Heart left ventricle (tissue), 16 donors: ENCODE measurements at regions not wholly inside any gene's neighbourhood (a gene's known extent, or its start where the extent isn't known, plus 50 kb on each side); places are given as distances from the start of the nearest gene placed in this dataset.
"Not testable (repeated sequence)": the region's sequence is repeated elsewhere in the genome, so short reads cannot be mapped to it uniquely, and the experiment has no call there.

Experiments used
- ATAC-seq, 4 donors: fragments of 200-7000 bp; cut with Tn5 transposase; one replicate each; pipeline ENCODE4 v1.9.1; 2020 to 2022; ENCODE audit warnings: moderate library complexity in 4 of 4, mild to moderate bottlenecking in 3 of 4, moderate number of reproducible peaks in 1 of 4
- DNase-seq, 5 donors: peaks; one replicate each; pipeline ENCODE4 v3.0.0-alpha.2; 2020
- H3K27ac ChIP-seq, 12 donors: fragments of 200-600 bp; sonication (generic) in 4 of 12; one replicate each; pipeline versions ENCODE4 v1.5.0 to v1.8.0; 2016 to 2022; ENCODE audit warnings: mild to moderate bottlenecking in 2 of 12
- H3K27me3 ChIP-seq, 9 donors: fragments of 200-600 bp; sonication (generic) in 2 of 9; one replicate each; pipeline versions ENCODE4 v1.5.1 to v1.8.0; 2016 to 2022; ENCODE audit warnings: mild to moderate bottlenecking in 3 of 9
- H3K36me3 ChIP-seq, 9 donors: fragments of 200-600 bp; sonication (generic) in 2 of 9; one replicate each; pipeline versions ENCODE4 v1.5.0 to v1.8.0; 2018 to 2022; ENCODE audit warnings: mild to moderate bottlenecking in 2 of 9
- H3K4me1 ChIP-seq, 12 donors: fragments of 200-600 bp; sonication (generic) in 4 of 12; one replicate each; pipeline versions ENCODE4 v1.5.0 to v1.8.0; 2016 to 2022; ENCODE audit warnings: mild to moderate bottlenecking in 3 of 12
- H3K4me3 ChIP-seq, 12 donors: fragments of 200-600 bp; sonication (generic) in 4 of 12; one replicate each; pipeline versions ENCODE4 v1.5.0 to v1.8.0; 2017 to 2022; ENCODE audit warnings: mild to moderate bottlenecking in 9 of 12, moderate library complexity in 4 of 12
- H3K9me3 ChIP-seq, 12 donors: fragments of 200-600 bp; sonication (generic) in 4 of 12; one replicate each; pipeline versions ENCODE4 v1.5.0 to v1.8.0; 2016 to 2022; ENCODE audit warnings: mild to moderate bottlenecking in 1 of 12
- POLR2A ChIP-seq, 2 donors: fragments of 450-650 bp; IDR thresholded peaks; one replicate each; pipeline ENCODE4 v1.6.1; 2017; ENCODE audit warnings: antibody characterized with exemption in 2 of 2, mild to moderate bottlenecking in 2 of 2, moderate library complexity in 2 of 2
- WGBS, 4 donors: extraction: QIAGEN DNeasy Blood & Tissue Kit in 2 of 4; methylation state at CpG; one replicate each; pipeline versions ENCODE4 v1.1.5 to v1.1.7; 2013 to 2018; 5-methylcytosine and 5-hydroxymethylcytosine counted together
- intact Hi-C, 10 donors: fragments of 100-400 bp; cut with DNase I; formaldehyde crosslinking; loops; one replicate each; pipeline versions ENCODE4 v1.11.1 to v1.14.2; 2022
- TF ChIP-seq, protein P1 (sequence below), 12 donors: fragments of 200-600 bp; sonication (generic) in 4 of 12; IDR thresholded peaks; one replicate each; pipeline versions ENCODE4 v1.5.0 to v1.8.0; 2018 to 2022; ENCODE audit warnings: antibody characterized with exemption in 12 of 12, mild to moderate bottlenecking in 5 of 12
- donor health status: ischemic (EF 13 %, LVEDD 7.1; RV severe dilation, severe dysfunction).
- donor health status: healthy with polysubstance abuse.
- donor health status: DM: no; HTN: yes; CAD: no.
- donor health status: DM: no; HTN: no; CAD: no.
- donor health status: ischemic (EF 25% LVEDD 6.9; RV normal size, moderate dysfunction).
- donor health status: ischemic (EF 25% LVEDD 5.7; RV mildly dilated, moderate dysfunction).
- donor health status: healthy.
- donor health status: DM: yes; HTN: yes; CAD: no.
- donor health status: ischemic (EF 35%, LVEDD 5.7; RV mildly dilated, moderate dysfunction).
- donor health status: nonischemic (EF 11% LVEDD 7.7; RV severe dilation, severe dysfunction).
- donor health status: DM: yes; HTN: yes; CAD: no.
- donor health status: PGD.
- donor health status: ischemic (EF 29% LVEDD 5.4; RV normal size, mild dysfunction).
- donor health status: nonischemic (EF 23%, LVEDD 6.1; RV moderate dilation, normal function).

DNA sequence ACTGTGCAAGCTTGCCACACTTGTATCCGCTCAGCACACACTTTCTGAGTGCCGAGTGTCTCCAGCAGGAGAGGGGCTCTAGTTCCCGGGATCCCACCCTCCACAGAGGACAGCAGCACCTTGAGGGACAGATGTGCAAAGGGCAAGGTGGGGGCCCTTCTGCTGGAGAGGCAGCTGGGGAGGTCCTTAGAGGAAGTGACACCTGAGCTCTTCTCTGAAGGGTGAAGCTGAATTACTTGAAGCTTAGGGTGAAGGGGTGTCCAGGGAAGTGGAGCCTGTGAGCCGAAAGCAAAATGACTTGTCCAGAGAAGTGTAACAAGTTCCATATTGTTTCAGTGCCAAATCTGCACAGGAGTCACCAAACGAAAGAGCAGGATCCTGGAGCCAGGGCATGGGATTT, 136.3 kb upstream of the DUSP22 start:
- intact Hi-C loops: no loop called here
- 69 to 76% (median 73%) methylated on average over 5 of the region's 5 CpGs for WGBS, 4 donors
- TF ChIP-seq POLR2A (IDR thresholded peaks at IDR 0.05): no peak
- TF ChIP-seq, protein P1, sequence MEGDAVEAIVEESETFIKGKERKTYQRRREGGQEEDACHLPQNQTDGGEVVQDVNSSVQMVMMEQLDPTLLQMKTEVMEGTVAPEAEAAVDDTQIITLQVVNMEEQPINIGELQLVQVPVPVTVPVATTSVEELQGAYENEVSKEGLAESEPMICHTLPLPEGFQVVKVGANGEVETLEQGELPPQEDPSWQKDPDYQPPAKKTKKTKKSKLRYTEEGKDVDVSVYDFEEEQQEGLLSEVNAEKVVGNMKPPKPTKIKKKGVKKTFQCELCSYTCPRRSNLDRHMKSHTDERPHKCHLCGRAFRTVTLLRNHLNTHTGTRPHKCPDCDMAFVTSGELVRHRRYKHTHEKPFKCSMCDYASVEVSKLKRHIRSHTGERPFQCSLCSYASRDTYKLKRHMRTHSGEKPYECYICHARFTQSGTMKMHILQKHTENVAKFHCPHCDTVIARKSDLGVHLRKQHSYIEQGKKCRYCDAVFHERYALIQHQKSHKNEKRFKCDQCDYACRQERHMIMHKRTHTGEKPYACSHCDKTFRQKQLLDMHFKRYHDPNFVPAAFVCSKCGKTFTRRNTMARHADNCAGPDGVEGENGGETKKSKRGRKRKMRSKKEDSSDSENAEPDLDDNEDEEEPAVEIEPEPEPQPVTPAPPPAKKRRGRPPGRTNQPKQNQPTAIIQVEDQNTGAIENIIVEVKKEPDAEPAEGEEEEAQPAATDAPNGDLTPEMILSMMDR (IDR thresholded peaks at IDR 0.05): no peak
- Histone ChIP-seq H3K4me3 (no peak overlapping the region), H3K27me3 (peaks cover 0 to 73% (median 5%) of the 10 kb centered on the region in 9 donors), H3K27ac (no peak overlapping the region), H3K36me3 (no peaks in the 10 kb centered on the region), H3K4me1 (no peaks in the 10 kb centered on the region), H3K9me3 (no peaks in the 10 kb centered on the region)
- DNase-seq: no peak
- ATAC-seq: no peak

DNA sequence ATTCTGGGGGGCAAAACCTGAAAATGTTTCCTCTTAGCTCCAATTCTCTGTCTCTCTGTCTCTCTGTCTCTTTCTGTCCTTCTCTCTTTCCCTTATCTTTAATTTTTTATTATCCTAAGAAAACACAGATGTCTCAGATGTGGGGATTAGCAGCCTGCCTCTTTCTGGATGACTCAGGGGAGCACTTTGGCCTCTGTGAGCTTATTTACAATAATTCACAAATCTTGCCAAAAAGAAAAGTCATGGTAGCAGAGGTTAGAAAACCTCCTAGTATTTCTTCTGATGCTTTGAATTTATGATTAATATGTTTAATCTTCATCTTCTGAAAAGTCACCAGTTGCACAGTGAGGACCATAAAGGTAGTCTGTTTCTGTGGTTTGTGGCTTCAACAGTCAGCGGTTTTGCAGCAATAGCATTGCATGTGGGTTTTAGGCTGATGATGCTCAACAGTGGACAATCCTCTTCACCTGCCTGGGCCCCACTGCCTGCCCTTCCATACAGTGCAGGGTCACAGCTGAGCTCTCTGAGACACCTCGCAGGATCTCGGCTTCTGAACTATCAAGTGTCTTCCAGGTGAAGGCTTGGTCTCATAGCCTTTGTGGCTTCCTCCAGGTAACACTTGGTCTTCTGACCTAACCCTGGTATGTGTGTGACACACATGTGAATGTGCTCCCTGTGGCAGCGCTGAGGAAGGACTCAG, 135.7 kb upstream of the DUSP22 start:
- H3K27ac ChIP-seq, intact Hi-C loops, H3K36me3 ChIP-seq, H3K4me1 ChIP-seq, H3K4me3 ChIP-seq, ATAC-seq, H3K9me3 ChIP-seq, DNase-seq: not testable (repeated sequence)
- H3K27me3 ChIP-seq: peaks cover 0 to 67% (median 5%) of the 10 kb centered on the region in 9 donors
- WGBS, 4 donors: 70 to 82% (median 75%) methylated on average over 4 of the region's 4 CpGs

DNA sequence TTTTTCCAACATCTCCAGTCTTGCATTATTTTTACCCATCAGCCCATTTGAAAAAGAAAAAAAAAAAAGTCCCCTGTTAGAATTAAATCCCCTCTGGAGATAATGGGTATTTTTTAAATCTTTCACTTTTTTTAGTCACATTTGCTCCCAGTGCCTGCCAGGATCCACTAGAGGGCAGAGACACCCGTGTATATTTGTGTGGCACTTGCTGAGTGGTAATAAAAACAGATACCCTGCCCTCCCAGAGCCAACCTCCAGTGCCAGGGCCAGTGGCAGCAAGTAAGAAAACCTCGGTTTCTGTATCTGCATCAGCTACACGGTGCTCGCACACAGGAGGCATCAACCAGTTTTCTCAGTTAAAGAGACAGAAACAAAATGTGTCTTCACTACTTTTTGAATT, 135.1 kb upstream of the DUSP22 start:
- H3K36me3 ChIP-seq, ATAC-seq, H3K27ac ChIP-seq, DNase-seq, intact Hi-C loops, H3K4me1 ChIP-seq, H3K9me3 ChIP-seq, H3K4me3 ChIP-seq: not testable (repeated sequence)
- H3K27me3 ChIP-seq: peaks cover 0 to 62% (median 5%) of the 10 kb centered on the region in 9 donors
- WGBS, 4 donors: 33 to 36% (median 35%) methylated on average over 4 of the region's 4 CpGs
- TF ChIP-seq, protein P1 (IDR thresholded peaks at IDR 0.05): peak in 6 of 12 donors; percentile 10 to 26 (median 22)

DNA sequence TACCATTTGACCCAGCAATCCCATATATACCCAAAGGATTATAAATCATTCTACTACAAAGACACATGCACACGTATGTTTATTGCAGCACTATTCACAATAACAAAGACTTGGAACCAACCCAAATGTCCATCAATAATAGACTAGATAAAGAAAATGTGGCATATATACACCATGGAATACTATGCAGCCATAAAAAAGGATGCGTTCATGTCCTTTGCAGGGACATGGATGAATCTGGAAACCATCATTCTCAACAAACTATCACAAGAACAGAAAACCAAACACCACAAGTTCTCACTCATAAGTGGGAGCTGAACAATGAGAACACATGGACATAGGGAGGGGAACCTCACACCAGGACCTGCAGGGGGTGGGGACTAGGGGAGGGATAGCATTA, 130.6 kb upstream of the DUSP22 start:
- intact Hi-C loops, H3K9me3 ChIP-seq, ATAC-seq, H3K4me1 ChIP-seq, H3K27ac ChIP-seq, DNase-seq, H3K36me3 ChIP-seq, H3K4me3 ChIP-seq: not testable (repeated sequence)
- WGBS, 4 donors: 80 to 83% (median 81%) methylated on average over 2 of the region's 2 CpGs
- H3K27me3 ChIP-seq: peaks cover 0 to 25% (median 2%) of the 10 kb centered on the region in 9 donors

GRCh38 chr6:164720-165119, 127.6 kb upstream of the DUSP22 start:
- ATAC-seq: no peak

More at GRCh38 chr6:164720-165119, 127.6 kb upstream of the DUSP22 start:
- 74 to 87% (median 80%) methylated on average over 7 of the region's 7 CpGs for WGBS, 4 donors
- Histone ChIP-seq H3K4me1 (no peaks in the 10 kb centered on the region), H3K9me3 (peaks cover 0 to 3% (median 0%) of the 10 kb centered on the region in 12 donors), H3K4me3 (no peak overlapping the region), H3K27ac (no peak overlapping the region), H3K36me3 (no peaks in the 10 kb centered on the region), H3K27me3 (peaks cover 0 to 10% (median 0%) of the 10 kb centered on the region in 9 donors)
- intact Hi-C loops: no loop called here
- TF ChIP-seq, protein P1 (IDR thresholded peaks at IDR 0.05): no peak
- TF ChIP-seq POLR2A (IDR thresholded peaks at IDR 0.05): no peak
- no peak for DNase-seq
